ENCODE measurements at regions not wholly inside any gene's neighbourhood (a gene's known extent, or its start where the extent isn't known, plus 50 kb on each side); places are given as distances from the start of the nearest gene placed in this dataset.

DNA sequence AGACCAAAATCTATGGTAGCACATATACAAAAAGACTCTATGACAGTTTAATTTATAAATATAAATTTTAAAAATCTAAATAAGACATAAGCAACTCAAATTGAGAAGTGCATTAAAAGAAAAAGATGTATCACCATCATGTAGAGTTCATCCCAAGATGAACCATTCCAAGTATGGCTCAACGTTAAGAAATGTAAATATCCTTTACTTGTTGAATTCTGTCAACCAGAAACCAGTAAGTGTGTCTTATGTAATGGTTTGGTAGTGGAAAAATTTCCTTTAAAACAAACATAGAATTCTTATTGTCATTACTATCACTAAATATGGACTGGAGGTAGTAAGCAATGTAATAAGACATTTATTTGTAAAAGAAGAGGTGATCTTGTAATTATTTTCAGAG, 87.3 kb downstream of the YIPF5 start:
- H3K4me3 ChIP-seq (ENCODE audit: low read depth, low read length) = no peak overlapping the region
- TF ChIP-seq, protein P1, sequence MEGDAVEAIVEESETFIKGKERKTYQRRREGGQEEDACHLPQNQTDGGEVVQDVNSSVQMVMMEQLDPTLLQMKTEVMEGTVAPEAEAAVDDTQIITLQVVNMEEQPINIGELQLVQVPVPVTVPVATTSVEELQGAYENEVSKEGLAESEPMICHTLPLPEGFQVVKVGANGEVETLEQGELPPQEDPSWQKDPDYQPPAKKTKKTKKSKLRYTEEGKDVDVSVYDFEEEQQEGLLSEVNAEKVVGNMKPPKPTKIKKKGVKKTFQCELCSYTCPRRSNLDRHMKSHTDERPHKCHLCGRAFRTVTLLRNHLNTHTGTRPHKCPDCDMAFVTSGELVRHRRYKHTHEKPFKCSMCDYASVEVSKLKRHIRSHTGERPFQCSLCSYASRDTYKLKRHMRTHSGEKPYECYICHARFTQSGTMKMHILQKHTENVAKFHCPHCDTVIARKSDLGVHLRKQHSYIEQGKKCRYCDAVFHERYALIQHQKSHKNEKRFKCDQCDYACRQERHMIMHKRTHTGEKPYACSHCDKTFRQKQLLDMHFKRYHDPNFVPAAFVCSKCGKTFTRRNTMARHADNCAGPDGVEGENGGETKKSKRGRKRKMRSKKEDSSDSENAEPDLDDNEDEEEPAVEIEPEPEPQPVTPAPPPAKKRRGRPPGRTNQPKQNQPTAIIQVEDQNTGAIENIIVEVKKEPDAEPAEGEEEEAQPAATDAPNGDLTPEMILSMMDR (IDR thresholded peaks at IDR 0.05; ENCODE audit: low read depth, low read length) = no peak

DNA sequence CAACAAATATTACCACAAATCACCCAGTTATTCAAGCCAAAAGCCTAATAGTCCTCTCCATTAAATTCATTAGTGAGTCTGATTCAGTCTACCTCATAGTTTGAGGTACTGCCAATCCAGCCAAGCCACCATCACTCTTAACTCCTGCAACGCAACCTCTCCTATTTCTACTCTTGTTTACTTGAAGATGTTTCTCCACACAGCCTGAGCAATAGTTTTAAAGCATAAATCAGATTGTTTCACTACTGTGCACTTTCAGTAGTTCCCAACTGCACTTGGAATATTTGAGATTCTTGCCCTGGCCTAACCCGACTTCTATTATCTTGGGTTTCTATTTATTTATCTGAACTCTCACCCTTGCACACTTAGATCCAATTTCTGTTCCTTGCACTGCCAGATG, 85.5 kb downstream of the YIPF5 start:
- H3K4me3 ChIP-seq (ENCODE audit: low read depth, low read length) = no peak overlapping the region
- TF ChIP-seq, protein P1 (IDR thresholded peaks at IDR 0.05; ENCODE audit: low read depth, low read length) = no peak

DNA sequence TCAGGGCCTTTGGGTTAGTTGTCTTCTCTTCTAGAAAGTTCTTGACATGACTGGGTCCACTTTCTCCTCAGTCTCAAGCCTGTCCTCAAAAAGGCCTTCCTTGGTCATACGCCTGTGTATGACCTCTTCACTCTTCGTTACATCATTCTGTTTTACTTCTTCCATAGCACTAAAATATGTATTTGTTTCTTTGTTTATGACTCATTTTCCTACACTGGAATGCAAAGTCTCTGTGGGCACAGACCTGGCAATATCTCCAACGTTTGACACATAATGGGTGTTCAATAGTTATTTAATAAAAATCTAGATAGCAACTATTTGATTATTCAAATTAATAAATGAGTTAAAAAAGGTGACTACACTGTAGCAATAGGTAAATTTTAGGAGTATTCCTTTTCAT, 85.1 kb downstream of the YIPF5 start:
- no peak overlapping the region for H3K4me3 ChIP-seq (ENCODE audit: low read depth, low read length)
- TF ChIP-seq, protein P1 (IDR thresholded peaks at IDR 0.05; ENCODE audit: low read depth, low read length) = no peak

DNA sequence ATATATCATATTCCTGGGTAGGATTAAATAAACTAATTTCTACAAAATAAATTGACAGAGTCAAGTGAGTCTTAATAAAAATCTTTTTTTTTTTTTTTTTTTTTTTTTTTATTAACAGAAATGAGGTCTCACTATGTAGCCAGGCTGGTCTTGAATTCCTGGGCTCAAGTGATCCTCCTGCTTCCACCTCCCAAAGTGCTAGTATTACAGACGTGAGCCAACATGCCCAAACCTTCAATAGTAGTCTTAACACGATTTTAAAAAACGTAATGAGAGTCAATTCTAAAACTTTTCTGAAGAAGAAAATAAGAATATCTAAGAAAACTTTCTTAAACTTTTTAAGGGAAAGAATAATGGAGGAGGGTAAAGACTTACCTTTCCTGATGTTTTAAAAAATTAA, 84.2 kb downstream of the YIPF5 start:
- no peak overlapping the region for H3K4me3 ChIP-seq (ENCODE audit: low read depth, low read length)
- TF ChIP-seq, protein P1 (IDR thresholded peaks at IDR 0.05; ENCODE audit: low read depth, low read length) = no peak

DNA sequence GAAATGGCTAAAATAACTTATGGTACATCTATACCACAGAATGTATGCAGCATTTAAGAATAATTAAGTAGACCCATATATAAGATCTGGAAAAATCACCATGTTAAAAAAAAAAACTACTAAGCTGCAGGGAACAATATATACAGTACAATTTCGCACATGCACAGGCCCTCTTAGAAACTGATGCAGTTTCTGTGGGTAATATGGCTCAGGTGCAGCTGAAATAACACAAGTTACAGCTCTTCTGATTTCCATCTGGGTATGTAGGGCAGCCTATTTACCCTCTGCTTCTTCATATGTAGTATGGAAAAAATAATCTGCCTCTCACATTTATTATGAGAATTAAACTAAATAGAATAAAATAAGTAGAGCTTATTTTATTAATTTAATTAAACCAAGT, 82.9 kb downstream of the YIPF5 start:
- TF ChIP-seq, protein P1 (IDR thresholded peaks at IDR 0.05; ENCODE audit: low read depth, low read length) = no peak

DNA sequence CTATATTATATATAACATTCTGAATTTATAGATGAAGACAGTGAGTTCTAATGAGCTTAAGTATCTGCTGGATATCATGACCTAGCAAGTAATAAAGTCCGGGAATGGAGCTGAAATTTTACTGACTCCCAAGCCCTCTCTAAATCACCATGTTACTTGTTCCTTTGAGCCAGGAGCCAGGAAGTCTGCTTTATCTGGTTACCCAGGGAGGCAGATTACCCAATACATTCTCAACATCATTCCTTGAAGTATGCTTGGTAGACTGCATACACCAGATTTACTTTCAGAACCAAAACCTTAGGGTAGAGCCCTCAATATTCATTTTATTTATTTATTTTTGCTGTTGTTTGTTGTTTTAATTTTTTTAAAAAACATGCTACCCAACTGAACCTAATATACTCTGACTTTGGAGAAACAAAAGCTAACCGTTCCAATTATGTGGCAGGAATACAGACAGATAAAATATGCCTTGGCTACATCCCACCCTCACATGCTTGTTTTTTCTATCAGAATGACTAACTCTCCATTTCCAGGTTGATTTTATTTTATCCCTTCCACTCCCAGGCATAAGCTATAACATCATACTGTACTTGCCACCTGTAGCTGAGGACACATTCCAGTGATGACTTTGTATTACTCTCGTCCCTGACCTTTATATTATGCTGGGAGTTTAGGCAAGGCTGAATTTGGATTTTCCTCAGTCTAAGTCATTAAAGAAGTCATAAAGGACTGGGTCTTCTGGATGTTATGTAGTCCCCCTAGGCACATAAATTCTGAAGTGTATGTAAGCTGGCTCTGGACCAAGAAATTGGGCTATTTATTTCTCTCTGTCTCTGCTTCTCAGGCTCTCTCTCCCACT, 82.0 kb downstream of the YIPF5 start:
- no peak overlapping the region for H3K4me3 ChIP-seq (ENCODE audit: low read depth, low read length)
- TF ChIP-seq, protein P1 (IDR thresholded peaks at IDR 0.05; ENCODE audit: low read depth, low read length) = no peak

More for the DNA sequence above, 82.9 kb downstream of the YIPF5 start:
- H3K4me3 ChIP-seq (ENCODE audit: low read depth, low read length) = no peak overlapping the region

DNA sequence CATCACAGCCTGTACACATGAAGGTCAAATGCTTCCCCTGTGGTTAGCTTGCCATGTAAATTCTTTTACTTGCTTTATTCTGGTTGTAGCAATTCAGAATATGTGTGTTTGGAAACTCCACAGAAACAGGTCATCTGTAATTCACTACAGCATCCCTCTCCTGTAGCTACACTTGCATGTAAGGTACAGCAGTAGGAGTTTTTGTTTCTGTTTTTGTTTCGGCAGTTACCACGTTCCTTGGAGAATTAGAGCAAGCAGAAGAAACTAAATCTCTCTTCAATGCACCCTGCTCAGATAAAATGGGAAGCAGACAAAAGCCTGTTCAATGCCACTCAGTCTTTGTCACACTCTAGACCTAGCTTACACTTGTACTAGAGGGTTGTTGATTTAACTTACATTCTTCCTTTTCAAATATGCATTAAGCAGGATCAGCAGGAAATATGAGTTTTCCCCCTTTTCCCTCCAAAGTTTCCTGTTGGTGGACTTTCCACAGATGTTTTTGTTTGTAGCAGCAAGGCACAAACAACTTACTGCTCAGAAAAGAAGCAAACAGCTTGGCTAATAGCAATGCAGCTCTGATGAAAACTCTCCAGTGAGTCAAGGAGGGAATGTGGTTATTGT, 80.9 kb downstream of the YIPF5 start:
- no peak overlapping the region for H3K4me3 ChIP-seq (ENCODE audit: low read depth, low read length)
- TF ChIP-seq, protein P1 (IDR thresholded peaks at IDR 0.05; ENCODE audit: low read depth, low read length) = no peak
